PC-3 (cell line): ENCODE measurements at regions not wholly inside any gene's neighbourhood (a gene's known extent, or its start where the extent isn't known, plus 50 kb on each side); places are given as distances from the start of the nearest gene placed in this dataset.

Experiments used
- EZH2 ChIP-seq: fragments of 300-600 bp; sonication (generic); IDR thresholded peaks from one replicate; pipeline ENCODE4 v1.6.1; 2017; ENCODE audit warnings: antibody characterized with exemption, mild to moderate bottlenecking, low read length; ENCODE audit not compliant: unreplicated experiment
- EZH2phosphoT487 ChIP-seq: fragments of 300-600 bp; sonication (generic); IDR thresholded peaks from 2 replicates; pipeline ENCODE4 v1.6.1; 2018; ENCODE audit warnings: mild to moderate bottlenecking, antibody characterized with exemption, low read length, borderline replicate concordance
- TF ChIP-seq, protein P1 (sequence below): fragments of 300-600 bp; sonication (generic); conservative IDR thresholded peaks from 2 replicates; pipeline ENCODE4 v1.5.1; 2017; ENCODE audit warnings: antibody characterized with exemption, low read depth, mild to moderate bottlenecking, low read length

GRCh38 chr6:106002005-106002404 lies 84.1 kb upstream of the PRDM1 start:
- TF ChIP-seq, protein P1, sequence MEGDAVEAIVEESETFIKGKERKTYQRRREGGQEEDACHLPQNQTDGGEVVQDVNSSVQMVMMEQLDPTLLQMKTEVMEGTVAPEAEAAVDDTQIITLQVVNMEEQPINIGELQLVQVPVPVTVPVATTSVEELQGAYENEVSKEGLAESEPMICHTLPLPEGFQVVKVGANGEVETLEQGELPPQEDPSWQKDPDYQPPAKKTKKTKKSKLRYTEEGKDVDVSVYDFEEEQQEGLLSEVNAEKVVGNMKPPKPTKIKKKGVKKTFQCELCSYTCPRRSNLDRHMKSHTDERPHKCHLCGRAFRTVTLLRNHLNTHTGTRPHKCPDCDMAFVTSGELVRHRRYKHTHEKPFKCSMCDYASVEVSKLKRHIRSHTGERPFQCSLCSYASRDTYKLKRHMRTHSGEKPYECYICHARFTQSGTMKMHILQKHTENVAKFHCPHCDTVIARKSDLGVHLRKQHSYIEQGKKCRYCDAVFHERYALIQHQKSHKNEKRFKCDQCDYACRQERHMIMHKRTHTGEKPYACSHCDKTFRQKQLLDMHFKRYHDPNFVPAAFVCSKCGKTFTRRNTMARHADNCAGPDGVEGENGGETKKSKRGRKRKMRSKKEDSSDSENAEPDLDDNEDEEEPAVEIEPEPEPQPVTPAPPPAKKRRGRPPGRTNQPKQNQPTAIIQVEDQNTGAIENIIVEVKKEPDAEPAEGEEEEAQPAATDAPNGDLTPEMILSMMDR = no peak
- TF ChIP-seq EZH2phosphoT487 (no peak), EZH2 (no peak)
